Stimulated activated CD8-positive, alpha-beta memory T cell treated with anti-CD3 and anti-CD28 coated beads, Interleukin-4, amount 100 ng/mL, for 24 hours (primary cell): ENCODE measurements at regions not wholly inside any gene's neighbourhood (a gene's known extent, or its start where the extent isn't known, plus 50 kb on each side); places are given as distances from the start of the nearest gene placed in this dataset.
A peak's percentile ranks its signal among the peaks of the same experiment; 100 is the strongest.
"Not testable (repeated sequence)": the region's sequence is repeated elsewhere in the genome, so short reads cannot be mapped to it uniquely, and the experiment has no call there.

Experiments
- DNase-seq: peaks from one replicate; pipeline ENCODE4 v3.0.0-alpha.2; 2020; ENCODE audit warnings: low read depth

DNA sequence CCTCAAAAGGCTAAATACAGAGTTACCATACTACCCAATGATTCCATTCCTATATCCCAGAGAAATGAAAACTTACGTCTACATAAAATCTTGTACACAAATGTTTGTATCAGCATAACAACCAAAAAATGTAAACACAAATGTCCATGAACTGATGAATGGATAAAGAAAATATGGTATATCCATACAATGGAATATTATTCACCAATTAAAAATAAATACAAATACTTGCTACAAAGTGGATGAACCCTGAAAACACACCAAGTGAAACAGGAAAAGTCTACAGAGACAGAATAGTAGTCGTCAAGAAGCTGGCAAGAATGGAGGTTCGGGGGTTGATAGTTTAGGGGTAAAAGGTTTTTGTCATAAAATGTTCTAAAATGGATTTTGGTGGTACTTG lies 54.0 kb upstream of the ANKRD28 start:
- no peak for DNase-seq

- DNase-seq: peak; percentile 22
These were observed 61.0 kb upstream of the ANKRD28 start for GRCh38 chr3:15858547-15859506.

GRCh38 chr3:15859507-15860013 lies 61.8 kb upstream of the ANKRD28 start:
- DNase-seq: peak; percentile 73

- peak; percentile 9 for DNase-seq
These were observed 62.5 kb upstream of the ANKRD28 start for GRCh38 chr3:15860014-15860934.

GRCh38 chr3:15861163-15861562 lies 63.4 kb upstream of the ANKRD28 start:
- no peak for DNase-seq

GRCh38 chr3:15872807-15873206 lies 75.0 kb upstream of the ANKRD28 start:
- DNase-seq: no peak

GRCh38 chr3:15873415-15873814 lies 75.6 kb upstream of the ANKRD28 start:
- no peak for DNase-seq

DNA sequence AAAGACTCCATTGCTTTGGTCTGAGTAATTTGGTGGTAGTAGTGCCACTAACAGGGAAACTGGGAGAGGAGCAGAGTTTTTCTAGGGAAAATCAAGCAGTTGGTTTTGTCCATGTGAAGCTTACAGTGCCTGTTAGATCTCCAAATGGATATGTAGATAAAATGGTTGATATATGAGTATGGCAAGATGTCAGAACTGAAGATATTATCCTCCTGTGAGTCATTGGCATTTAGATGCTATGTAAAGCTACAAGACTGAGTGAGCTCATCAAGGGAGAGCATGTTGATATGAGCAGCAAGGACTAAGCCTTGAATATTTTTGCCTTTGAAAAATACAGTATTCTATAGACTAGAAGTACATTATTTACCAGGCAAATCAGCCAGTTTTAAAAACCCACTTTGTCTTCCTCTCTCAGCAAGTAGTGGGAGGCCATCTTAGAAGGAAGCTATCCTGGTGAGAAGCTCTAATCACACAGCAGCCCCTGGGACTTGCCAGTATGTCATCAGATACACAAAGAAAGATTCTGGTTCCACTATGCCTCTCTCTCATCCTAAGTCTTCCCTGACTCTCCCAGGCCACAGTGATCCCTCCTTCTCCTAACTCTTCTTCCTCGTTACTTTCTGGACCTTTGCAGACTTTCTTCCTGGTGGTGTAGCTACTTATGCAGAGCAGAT lies 77.4 kb upstream of the ANKRD28 start:
- DNase-seq: no peak

DNA sequence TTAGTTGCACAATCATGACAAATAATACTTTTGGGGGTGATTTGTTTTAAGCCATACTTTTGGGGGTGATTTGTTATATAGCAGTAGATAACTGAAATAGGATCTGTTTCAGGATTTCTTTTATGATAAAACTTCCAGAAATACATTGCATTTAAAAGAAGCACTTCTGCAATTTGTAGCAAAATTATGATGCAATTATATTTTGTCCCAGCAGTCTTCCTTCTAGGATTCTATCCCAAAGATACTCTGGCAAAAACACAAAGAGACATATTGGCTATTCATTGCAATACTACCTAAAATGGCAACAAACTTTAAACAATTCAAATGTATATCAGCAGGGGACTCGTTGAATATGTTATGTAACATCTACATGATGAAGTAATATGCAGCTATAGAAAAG lies 78.9 kb upstream of the ANKRD28 start:
- no peak for DNase-seq

DNA sequence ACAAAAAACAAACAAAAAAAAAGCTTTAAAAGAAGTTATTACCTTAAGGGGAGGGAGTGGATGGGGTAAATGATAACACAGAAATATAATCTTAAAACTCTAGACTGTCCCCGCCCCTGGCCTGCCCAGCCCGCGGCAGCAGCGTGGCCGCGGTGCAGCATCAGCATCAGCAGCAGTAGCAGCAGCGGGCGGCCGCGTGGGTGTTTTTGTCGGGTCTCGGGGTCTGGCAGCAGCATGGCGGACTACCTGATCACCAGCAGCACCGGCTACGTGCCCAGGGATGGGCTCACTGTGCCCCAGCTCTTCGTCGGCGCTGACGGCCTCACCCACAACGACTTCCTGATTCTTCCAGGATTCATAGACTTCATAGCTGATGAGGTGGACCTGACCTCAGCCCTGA lies 80.0 kb upstream of the ANKRD28 start:
- no peak for DNase-seq

DNA sequence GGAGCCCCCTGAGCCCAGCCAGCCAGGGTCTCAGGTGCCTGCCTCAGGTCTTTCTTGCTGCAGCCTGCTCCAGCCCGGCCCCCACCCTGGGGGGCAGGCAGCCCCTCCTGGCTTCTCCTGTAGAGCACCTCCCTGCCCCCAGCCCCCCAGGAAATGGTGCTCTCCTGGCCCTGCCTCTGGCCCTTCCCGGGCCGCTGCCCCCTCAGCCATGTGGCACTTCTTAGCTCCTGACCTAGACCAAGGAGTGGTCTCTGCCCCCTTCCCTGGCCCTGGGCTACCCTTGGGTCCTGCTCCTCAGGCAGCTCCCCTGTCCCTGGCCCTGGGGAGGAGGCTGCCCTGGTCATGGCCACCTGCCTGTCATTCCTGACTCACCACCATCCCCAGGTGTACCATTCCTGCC lies 82.0 kb upstream of the ANKRD28 start:
- not testable (repeated sequence) for DNase-seq

DNA sequence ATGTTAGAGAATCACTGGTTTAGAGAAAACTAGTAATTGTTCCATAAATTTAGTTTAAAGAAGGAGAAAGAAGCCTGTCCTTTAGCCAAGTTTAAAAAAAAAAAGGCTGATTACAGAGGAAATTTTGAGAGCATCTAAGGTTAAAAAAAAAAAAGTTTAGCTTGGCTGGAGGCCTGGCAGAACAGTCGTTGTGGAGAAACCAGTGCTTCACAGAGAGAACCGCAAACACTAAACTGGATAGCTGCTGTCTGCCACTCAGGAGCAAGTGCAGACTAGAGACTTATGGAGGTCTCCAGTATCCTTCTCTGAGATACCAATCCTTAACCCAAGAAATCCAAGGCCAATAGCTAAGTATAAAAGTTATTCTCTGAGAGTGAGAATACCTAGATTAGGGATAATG lies 84.8 kb upstream of the ANKRD28 start:
- DNase-seq: no peak

DNA sequence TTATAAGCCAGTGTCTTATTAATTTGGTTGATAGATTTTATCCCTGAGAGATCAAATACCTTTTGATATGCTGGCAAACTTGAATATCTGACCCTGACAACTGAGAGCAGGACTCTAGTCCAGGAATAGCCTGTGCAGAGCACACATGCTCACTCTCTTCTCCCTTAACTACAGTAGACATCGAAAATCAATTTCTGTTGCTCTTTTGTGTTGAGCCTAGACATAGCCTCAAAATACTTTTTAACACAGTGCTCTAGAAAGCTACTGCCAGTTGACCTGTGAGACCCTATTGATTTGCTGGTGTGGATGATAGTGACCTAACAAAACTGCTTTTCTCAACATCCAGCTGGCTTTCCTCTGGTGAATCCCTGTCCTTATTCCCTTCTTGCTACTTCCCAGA lies 86.4 kb upstream of the ANKRD28 start:
- no peak for DNase-seq

GRCh38 chr3:15886521-15886920 lies 88.7 kb upstream of the ANKRD28 start:
- DNase-seq: no peak

DNA sequence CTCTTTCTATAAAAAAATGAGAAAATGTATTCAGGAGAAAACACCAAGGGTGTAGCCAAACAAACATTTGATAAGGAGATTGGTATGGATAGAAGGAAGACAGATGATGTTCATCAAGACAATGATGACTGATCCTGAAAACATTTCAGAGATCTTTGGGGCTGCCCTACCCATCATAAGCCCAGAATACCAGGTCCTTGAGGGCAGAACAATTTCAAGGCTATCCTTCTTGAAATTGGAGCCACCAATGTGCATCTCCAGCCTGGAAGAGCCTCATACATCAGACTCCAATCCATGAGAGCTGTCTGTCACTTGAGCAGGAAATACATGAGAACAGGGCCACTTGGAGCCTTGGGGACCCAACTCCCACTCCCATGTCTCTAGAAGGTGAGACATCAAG lies 89.5 kb upstream of the ANKRD28 start:
- no peak for DNase-seq

- no peak for DNase-seq
These were observed 92.2 kb upstream of the ANKRD28 start for GRCh38 chr3:15889936-15890335.

- no peak for DNase-seq
These were observed 94.8 kb upstream of the ANKRD28 start for GRCh38 chr3:15892311-15893227.

GRCh38 chr3:15894382-15894781 lies 96.6 kb upstream of the ANKRD28 start:
- no peak for DNase-seq

DNA sequence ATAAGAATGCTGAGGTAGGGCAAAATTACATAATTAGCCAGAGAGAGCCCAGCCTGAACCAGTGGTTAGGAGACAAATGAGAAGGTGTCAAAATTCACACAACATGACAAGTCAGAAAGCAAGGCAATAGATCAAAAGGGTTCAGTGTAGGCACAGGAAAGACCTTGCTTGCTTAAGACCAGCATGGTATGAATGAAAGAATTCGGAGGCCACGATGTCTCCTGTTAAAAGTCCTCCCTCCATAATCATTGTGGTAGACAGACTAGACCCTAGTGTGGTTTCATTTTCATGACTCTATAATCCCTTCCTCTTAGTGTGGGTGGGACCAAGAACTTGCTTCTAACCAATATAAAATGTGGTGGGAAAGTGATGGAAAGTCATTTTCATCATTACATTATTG lies 98.7 kb upstream of the ANKRD28 start:
- no peak for DNase-seq

DNA sequence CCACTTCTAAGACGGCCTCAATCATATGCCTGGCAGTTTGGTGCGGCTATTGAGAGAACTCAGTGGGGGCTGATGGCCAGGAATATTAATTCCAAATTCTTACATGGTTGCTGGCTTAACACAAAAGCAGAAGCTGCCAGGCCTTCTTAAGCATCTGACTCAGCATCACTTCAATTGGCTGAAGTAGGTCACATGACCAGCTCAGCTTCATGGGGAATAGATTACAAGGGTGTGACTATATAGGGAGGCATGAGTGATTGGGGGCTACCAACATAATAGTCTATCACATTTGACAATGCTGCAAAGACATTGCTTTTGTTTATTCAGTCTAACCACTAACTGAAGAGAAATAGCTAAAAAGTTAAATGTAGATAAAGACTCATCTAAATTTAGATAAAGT lies 101.6 kb upstream of the ANKRD28 start:
- no peak for DNase-seq

- DNase-seq: no peak
These were observed 105.4 kb upstream of the ANKRD28 start for GRCh38 chr3:15903164-15903563.
